ENCODE measurements at regions not wholly inside any gene's neighbourhood (a gene's known extent, or its start where the extent isn't known, plus 50 kb on each side); places are given as distances from the start of the nearest gene placed in this dataset.

DNA sequence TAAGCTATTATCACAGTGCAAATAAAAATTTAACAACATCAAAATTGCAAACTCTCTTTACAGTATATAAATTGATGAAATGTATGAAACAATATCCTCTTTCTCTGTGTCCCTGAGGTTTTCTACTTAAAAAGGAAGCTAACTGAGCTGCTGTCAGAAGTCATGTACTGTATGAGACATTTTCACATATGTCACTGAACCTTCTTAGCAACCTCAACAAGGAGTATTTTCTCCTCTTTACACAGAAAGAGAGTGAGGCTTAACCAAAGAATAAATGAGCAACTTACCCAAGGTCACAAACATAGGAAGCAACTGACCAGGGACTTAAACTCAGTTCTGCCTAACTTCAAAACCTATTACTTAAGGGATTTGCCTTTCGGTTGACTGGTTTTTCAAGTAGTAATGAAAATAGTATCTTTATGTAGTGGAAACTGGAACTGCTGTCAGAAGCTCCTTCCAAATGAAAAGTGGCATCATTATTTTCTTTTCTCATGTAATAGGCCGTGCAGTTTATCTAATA is 288.9 kb downstream of the LRRIQ3 start:
- TF ChIP-seq, protein P1, sequence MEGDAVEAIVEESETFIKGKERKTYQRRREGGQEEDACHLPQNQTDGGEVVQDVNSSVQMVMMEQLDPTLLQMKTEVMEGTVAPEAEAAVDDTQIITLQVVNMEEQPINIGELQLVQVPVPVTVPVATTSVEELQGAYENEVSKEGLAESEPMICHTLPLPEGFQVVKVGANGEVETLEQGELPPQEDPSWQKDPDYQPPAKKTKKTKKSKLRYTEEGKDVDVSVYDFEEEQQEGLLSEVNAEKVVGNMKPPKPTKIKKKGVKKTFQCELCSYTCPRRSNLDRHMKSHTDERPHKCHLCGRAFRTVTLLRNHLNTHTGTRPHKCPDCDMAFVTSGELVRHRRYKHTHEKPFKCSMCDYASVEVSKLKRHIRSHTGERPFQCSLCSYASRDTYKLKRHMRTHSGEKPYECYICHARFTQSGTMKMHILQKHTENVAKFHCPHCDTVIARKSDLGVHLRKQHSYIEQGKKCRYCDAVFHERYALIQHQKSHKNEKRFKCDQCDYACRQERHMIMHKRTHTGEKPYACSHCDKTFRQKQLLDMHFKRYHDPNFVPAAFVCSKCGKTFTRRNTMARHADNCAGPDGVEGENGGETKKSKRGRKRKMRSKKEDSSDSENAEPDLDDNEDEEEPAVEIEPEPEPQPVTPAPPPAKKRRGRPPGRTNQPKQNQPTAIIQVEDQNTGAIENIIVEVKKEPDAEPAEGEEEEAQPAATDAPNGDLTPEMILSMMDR (IDR thresholded peaks at IDR 0.05), result no peak
- no peak for TF ChIP-seq POLR2A (IDR thresholded peaks at IDR 0.05)

All from testis (tissue), 2 donors.